BJ (cell line): ENCODE measurements at regions not wholly inside any gene's neighbourhood (a gene's known extent, or its start where the extent isn't known, plus 50 kb on each side); places are given as distances from the start of the nearest gene placed in this dataset.

Experiments used
- CTCF ChIA-PET: fragments of 350-600 bp; formaldehyde crosslinking; extraction: SDS; loops from one replicate; lab custom pipeline; 2021; ENCODE audit warnings: antibody characterized with exemption, inconsistent platforms; lab: Yijun Ruan, JAX
- POLR2A ChIA-PET: fragments of 300-600 bp; sonication (Branson Sonifier 250); formaldehyde crosslinking; extraction: SDS; loops from one replicate; lab custom pipeline; 2021; ENCODE audit warnings: antibody characterized with exemption; lab: Charles Lee
- DNase-seq: peaks from one replicate; pipeline ENCODE4 v3.0.0-alpha.2; 2011; ENCODE audit warnings: low read depth
- H3K27me3 ChIP-seq: 2 replicates; pipeline ENCODE4 v1.6.0; 2011; ENCODE audit warnings: low read length; ENCODE audit not compliant: control insufficient read depth, insufficient read depth
- H3K36me3 ChIP-seq: 2 replicates; pipeline ENCODE4 v1.5.1; 2011; ENCODE audit warnings: low read length; ENCODE audit not compliant: control insufficient read depth, insufficient read depth
- H3K4me3 ChIP-seq: 2 replicates; pipeline ENCODE4 v1.5.1; 2011; ENCODE audit warnings: low read depth, mild to moderate bottlenecking, control low read depth, low read length
- TF ChIP-seq, protein P1 (sequence below): IDR thresholded peaks from 2 replicates; pipeline ENCODE4 v1.5.1; 2011; ENCODE audit warnings: low read depth, mild to moderate bottlenecking, control low read depth, inconsistent platforms, low read length, moderate library complexity; ENCODE audit not compliant: insufficient read depth

DNA sequence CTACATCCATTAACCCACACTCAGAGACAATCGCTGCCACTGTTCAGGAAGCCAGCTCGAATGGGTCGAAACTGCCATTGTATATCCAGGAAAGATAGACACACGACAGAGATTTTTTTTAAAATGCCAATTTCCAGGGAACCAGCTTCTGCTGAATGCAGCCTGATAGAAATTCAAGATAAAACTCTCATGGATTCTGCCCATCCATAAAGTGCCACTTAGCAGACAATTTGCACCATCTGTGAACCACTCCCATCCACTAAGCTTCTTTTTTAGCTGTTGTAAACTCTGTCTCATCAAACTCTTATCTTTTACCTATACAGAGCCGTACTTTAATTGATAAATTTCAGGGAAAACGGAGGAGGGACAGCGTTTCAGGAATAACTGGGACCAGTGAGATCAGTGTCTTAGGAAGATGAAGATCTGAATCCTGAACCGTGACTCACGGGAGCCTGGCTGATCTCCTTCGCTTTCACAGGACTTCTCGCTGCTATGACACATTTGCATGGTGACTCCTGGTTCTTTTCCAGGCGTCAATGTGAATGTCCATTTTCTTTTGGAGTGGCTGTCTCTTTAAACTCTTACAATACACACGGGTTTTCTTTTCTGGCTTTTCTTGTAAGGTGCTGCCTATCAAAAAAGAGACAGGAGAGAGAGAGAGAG, 103.4 kb downstream of the FAM204A start:
- Histone ChIP-seq H3K27me3 (0 out of 2 replicates have a peak, but pooled peaks cover 2% of the 10 kb centered on the region), H3K4me3 (no peak overlapping the region), H3K36me3 (no peaks in the 10 kb centered on the region)
- ChIA-PET CTCF (interaction anchor here (0.8 to 1.0 kb wide), 3 partner anchors 531 to 749 kb away, joined by 3 read pairs; no protein-coding TSS in a partner anchor), POLR2A (no interaction called here)
- DNase-seq, result peak; percentile 4
- TF ChIP-seq, protein P1, sequence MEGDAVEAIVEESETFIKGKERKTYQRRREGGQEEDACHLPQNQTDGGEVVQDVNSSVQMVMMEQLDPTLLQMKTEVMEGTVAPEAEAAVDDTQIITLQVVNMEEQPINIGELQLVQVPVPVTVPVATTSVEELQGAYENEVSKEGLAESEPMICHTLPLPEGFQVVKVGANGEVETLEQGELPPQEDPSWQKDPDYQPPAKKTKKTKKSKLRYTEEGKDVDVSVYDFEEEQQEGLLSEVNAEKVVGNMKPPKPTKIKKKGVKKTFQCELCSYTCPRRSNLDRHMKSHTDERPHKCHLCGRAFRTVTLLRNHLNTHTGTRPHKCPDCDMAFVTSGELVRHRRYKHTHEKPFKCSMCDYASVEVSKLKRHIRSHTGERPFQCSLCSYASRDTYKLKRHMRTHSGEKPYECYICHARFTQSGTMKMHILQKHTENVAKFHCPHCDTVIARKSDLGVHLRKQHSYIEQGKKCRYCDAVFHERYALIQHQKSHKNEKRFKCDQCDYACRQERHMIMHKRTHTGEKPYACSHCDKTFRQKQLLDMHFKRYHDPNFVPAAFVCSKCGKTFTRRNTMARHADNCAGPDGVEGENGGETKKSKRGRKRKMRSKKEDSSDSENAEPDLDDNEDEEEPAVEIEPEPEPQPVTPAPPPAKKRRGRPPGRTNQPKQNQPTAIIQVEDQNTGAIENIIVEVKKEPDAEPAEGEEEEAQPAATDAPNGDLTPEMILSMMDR, result no peak

DNA sequence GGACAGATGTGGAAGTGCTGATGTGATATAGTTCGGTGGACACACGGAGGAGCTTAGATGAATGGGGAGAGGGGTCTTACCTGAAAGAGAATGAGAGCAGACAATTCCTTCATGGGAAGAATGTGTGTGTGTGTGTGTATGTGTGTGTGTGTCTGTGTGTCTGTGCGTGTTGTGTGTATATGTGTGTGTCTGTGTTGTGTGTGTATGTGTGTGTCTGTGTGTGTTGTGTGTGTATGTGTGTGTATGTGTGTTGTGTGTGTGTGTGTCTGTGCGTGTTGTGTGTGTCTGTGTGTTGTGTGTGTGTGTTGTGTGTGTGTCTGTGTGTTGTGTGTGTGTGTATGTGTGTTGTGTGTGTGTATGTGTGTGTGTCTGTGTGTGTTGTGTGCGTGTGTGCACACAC, 104.2 kb downstream of the FAM204A start:
- ChIA-PET CTCF (interaction anchor here (0.8 to 1.4 kb wide), 3 partner anchors 120 to 741 kb away, joined by 3 read pairs; no protein-coding TSS in a partner anchor), POLR2A (no interaction called here)
- H3K36me3 ChIP-seq, result no peaks in the 10 kb centered on the region
- DNase-seq, result no peak
- H3K4me3 ChIP-seq, result no peak overlapping the region
- H3K27me3 ChIP-seq, result 0 out of 2 replicates have a peak, but pooled peaks cover 2% of the 10 kb centered on the region
- TF ChIP-seq, protein P1, result no peak

DNA sequence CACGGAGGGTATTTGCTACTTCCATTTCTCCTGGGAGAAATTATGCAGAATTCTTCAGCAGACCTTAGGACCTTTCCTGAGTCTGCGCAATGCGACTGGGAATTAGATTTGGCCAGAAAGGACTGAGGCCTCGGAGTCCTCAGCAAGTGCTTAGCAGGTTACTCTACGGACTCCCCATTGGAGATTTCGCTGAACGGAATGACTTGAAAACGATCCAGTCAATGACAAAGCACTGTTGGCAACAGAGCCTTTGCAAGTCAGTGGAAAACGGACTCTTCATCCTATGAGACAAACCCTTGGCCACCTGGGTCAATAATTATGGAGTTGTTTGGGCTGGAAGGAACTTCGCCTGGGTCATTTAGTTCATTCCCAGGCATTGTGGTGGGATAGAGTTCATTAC, 107.4 kb downstream of the FAM204A start:
- ChIA-PET CTCF (no interaction called here), POLR2A (no interaction called here)
- H3K4me3 ChIP-seq, result no peak overlapping the region
- no peaks in the 10 kb centered on the region for H3K36me3 ChIP-seq
- H3K27me3 ChIP-seq, result no peaks in the 10 kb centered on the region
- no peak for DNase-seq
- TF ChIP-seq, protein P1, result no peak

DNA sequence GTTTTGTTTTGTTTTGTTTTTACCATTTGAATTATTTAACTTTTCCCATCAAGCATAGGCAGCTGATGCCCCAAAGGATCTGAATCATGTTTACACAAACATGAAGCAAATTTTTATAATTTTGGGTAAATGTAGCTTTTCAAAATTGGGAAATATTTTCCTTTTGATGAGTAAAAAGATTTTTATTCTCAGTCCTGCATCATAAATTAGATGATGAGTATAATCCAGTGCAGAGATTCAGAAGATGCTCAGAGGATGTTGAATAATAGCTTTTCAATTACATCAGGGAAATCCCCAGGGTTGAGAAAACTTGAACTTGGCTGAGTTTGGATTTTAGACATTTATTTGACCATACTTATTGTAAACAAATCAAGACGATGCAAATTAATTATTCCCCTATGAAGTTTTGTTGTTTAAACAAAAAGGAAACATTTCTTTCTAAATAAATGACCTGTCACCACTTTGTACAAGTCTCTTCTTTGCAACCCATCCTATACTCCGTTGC, 121.7 kb downstream of the FAM204A start:
- POLR2A ChIA-PET, result no interaction called here
- Histone ChIP-seq H3K27me3 (no peaks in the 10 kb centered on the region), H3K36me3 (no peaks in the 10 kb centered on the region), H3K4me3 (no peak overlapping the region)
- CTCF ChIA-PET, result interaction anchor here (1.1 kb wide), 1 partner anchor 39 kb away, joined by 3 read pairs; no protein-coding TSS in a partner anchor
- no peak for DNase-seq
- TF ChIP-seq, protein P1, result no peak

DNA sequence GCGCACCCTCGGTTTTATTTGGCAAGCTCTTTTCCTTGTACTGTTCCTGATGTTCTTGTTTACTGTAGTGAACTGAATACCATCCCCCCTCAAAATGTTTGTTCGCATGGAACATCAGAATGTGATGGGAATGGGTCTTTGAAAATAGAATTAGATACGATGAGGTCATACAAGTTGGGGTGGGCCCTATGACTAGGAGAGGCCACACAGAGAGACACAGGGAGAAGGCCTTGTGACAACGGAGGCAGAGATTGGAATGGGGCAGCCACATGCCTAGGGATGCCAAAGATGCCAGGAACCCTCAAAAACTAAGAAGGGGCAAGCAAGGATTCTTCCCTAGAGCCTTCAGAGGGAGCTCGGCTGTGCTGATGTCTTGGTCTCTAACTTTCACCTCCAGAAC, 123.6 kb downstream of the FAM204A start:
- no peaks in the 10 kb centered on the region for H3K36me3 ChIP-seq
- no peak for DNase-seq
- CTCF ChIA-PET, result no interaction called here
- POLR2A ChIA-PET, result no interaction called here
- TF ChIP-seq, protein P1, result no peak
- H3K4me3 ChIP-seq, result no peak overlapping the region
- no peaks in the 10 kb centered on the region for H3K27me3 ChIP-seq
